CD4-positive, alpha-beta T cell (primary cell): ENCODE measurements at regions not wholly inside any gene's neighbourhood (a gene's known extent, or its start where the extent isn't known, plus 50 kb on each side); places are given as distances from the start of the nearest gene placed in this dataset.

Source experiments
- ATAC-seq: fragments of 200-7000 bp; cut with Tn5 transposase; one replicate; pipeline ENCODE4 v1.10.0; 2022; ENCODE audit warnings: mild to moderate bottlenecking; ENCODE audit not compliant: poor library complexity
- CTCF ChIA-PET: fragments of 350-600 bp; sonication (Branson Sonifier 250); formaldehyde crosslinking; loops from one replicate; lab custom pipeline; 2021; ENCODE audit warnings: antibody characterized with exemption, inconsistent platforms; lab: Charles Lee
- POLR2A ChIA-PET: fragments of 350-600 bp; sonication (Branson Sonifier 250); formaldehyde crosslinking; loops from one replicate; lab custom pipeline; 2021; ENCODE audit warnings: antibody characterized with exemption, inconsistent platforms; lab: Charles Lee
- DNase-seq, 14 experiments: peaks; one replicate each; pipeline ENCODE4 v3.0.0-alpha.2; 2013 to 2020; ENCODE audit warnings: mixed read lengths in 2 of 14
- H3K27ac ChIP-seq, 2 donors: one replicate each; pipeline versions ENCODE4 v1.5.1 to v1.7.0; 2013; ENCODE audit warnings: low read length in 2 of 2, low read depth in 1 of 2, mild to moderate bottlenecking in 1 of 2
- H3K27me3 ChIP-seq, 2 experiments: 1 replicate in 1 of 2; 2 replicates in 1 of 2; pipeline versions ENCODE4 v1.6.1 to v1.7.0; 2013; ENCODE audit warnings: low read length in 2 of 2, control low read depth in 1 of 2, mild to moderate bottlenecking in 1 of 2, moderate library complexity in 1 of 2; ENCODE audit not compliant: insufficient read depth in 2 of 2, control insufficient read depth in 1 of 2
- H3K36me3 ChIP-seq: one replicate; pipeline ENCODE4 v1.6.1; 2013; ENCODE audit warnings: low read length, control low read depth; ENCODE audit not compliant: insufficient read depth
- H3K4me1 ChIP-seq: one replicate; pipeline ENCODE4 v1.6.1; 2013; ENCODE audit warnings: low read length, control low read depth; ENCODE audit not compliant: insufficient read depth
- H3K4me3 ChIP-seq: one replicate; pipeline ENCODE4 v1.5.1; 2013; ENCODE audit warnings: mild to moderate bottlenecking, low read length, moderate library complexity
- H3K9me3 ChIP-seq, 2 experiments: 1 replicate in 1 of 2; 2 replicates in 1 of 2; pipeline versions ENCODE4 v1.6.1 to v1.7.0; 2013; ENCODE audit warnings: low read length in 2 of 2, mild to moderate bottlenecking in 2 of 2, control low read depth in 1 of 2, moderate library complexity in 1 of 2; ENCODE audit not compliant: control insufficient read depth in 1 of 2, insufficient read depth in 1 of 2
- H3K27ac Mint-ChIP-seq: one replicate; pipeline ENCODE4 v1.8.0; 2020; ENCODE audit warnings: mixed read lengths
- H3K27me3 Mint-ChIP-seq: one replicate; pipeline ENCODE4 v1.8.0; 2021; ENCODE audit warnings: mixed read lengths
- H3K36me3 Mint-ChIP-seq: one replicate; pipeline ENCODE4 v1.8.0; 2021; ENCODE audit warnings: low read depth, mixed read lengths
- H3K4me1 Mint-ChIP-seq: one replicate; pipeline ENCODE4 v1.8.0; 2021; ENCODE audit warnings: low read depth, mixed read lengths
- H3K4me3 Mint-ChIP-seq: one replicate; pipeline ENCODE4 v1.8.0; 2020; ENCODE audit warnings: mild to moderate bottlenecking, mixed read lengths
- H3K9me3 Mint-ChIP-seq: one replicate; pipeline ENCODE4 v1.8.0; 2020; ENCODE audit warnings: mixed read lengths
- intact Hi-C, 2 experiments: fragments of 100-400 bp; cut with DNase I in 1 of 2; cut with micrococcal nuclease in 1 of 2; formaldehyde crosslinking; loops; one replicate each; pipeline versions ENCODE4 v1.15.1 to v1.9.0; 2023 to 2025; cut with DNase I, micrococcal nuclease
- TF ChIP-seq, protein P1 (sequence below): fragments of 200-600 bp; IDR thresholded peaks from one replicate; pipeline ENCODE4 v1.8.0; 2022; ENCODE audit warnings: antibody characterized with exemption, mild to moderate bottlenecking

- peaks cover 4% of the 10 kb centered on the region for H3K9me3 Mint-ChIP-seq
- no peak for DNase-seq
- H3K27me3 Mint-ChIP-seq, result peaks cover 10% of the 10 kb centered on the region
- H3K4me1 Mint-ChIP-seq, result no peaks in the 10 kb centered on the region
- H3K27ac Mint-ChIP-seq, result no peak overlapping the region
- ATAC-seq, result no peak
- CTCF ChIA-PET, result no interaction called here
- TF ChIP-seq, protein P1, sequence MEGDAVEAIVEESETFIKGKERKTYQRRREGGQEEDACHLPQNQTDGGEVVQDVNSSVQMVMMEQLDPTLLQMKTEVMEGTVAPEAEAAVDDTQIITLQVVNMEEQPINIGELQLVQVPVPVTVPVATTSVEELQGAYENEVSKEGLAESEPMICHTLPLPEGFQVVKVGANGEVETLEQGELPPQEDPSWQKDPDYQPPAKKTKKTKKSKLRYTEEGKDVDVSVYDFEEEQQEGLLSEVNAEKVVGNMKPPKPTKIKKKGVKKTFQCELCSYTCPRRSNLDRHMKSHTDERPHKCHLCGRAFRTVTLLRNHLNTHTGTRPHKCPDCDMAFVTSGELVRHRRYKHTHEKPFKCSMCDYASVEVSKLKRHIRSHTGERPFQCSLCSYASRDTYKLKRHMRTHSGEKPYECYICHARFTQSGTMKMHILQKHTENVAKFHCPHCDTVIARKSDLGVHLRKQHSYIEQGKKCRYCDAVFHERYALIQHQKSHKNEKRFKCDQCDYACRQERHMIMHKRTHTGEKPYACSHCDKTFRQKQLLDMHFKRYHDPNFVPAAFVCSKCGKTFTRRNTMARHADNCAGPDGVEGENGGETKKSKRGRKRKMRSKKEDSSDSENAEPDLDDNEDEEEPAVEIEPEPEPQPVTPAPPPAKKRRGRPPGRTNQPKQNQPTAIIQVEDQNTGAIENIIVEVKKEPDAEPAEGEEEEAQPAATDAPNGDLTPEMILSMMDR, result no peak
- Histone ChIP-seq H3K4me3 (no peak overlapping the region), H3K27me3 (no peaks in the 10 kb centered on the region), H3K4me1 (no peaks in the 10 kb centered on the region), H3K9me3 (no peaks in the 10 kb centered on the region), H3K36me3 (no peaks in the 10 kb centered on the region), H3K27ac (no peak overlapping the region)
- no peaks in the 10 kb centered on the region for H3K36me3 Mint-ChIP-seq
- intact Hi-C loops, result no loop called here
- no peak overlapping the region for H3K4me3 Mint-ChIP-seq
- POLR2A ChIA-PET, result no interaction called here
Observed at GRCh38 chr17:15143524-15143923, 121.6 kb downstream of the PMP22 start.

GRCh38 chr17:15134363-15134762 is 130.8 kb downstream of the PMP22 start:
- intact Hi-C loops, result no loop called here
- no peaks in the 10 kb centered on the region for H3K4me1 ChIP-seq
- CTCF ChIA-PET, result interaction anchor here (0.7 kb wide), 1 partner anchor 641 kb away, joined by 3 read pairs; no protein-coding TSS in a partner anchor
- H3K9me3 ChIP-seq, result no peaks in the 10 kb centered on the region
- H3K36me3 Mint-ChIP-seq, result no peaks in the 10 kb centered on the region
- no peak overlapping the region for H3K4me3 ChIP-seq
- no peak for DNase-seq
- no peaks in the 10 kb centered on the region for H3K27me3 ChIP-seq
- ATAC-seq, result no peak
- H3K9me3 Mint-ChIP-seq, result peaks cover 5% of the 10 kb centered on the region
- no peak overlapping the region for H3K4me3 Mint-ChIP-seq
- H3K36me3 ChIP-seq, result no peaks in the 10 kb centered on the region
- POLR2A ChIA-PET, result no interaction called here
- H3K27ac ChIP-seq, result no peak overlapping the region
- H3K4me1 Mint-ChIP-seq, result no peaks in the 10 kb centered on the region
- TF ChIP-seq, protein P1, result no peak
- no peak overlapping the region for H3K27ac Mint-ChIP-seq
- peaks cover 10% of the 10 kb centered on the region for H3K27me3 Mint-ChIP-seq

DNA sequence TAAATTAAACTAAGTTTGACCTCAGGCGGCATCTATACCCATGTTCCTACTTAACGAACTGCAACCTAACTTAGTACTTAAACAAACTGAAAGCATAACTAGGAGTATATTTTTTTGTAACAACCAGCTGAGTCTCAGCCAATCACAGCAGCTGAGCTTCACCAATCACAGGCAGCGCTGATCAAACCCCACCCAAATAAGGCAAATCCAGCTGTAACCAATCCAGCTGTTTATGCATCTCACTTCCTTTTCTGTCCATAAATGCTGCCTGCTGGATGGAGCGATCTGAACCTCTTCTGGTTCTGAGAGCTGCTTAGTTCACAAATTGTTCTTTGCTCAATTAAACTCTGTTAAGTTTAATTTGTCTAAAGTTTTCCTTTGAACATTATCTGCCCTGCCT is 131.3 kb downstream of the PMP22 start:
- ChIA-PET POLR2A (no interaction called here), CTCF (no interaction called here)
- no peak overlapping the region for H3K27ac ChIP-seq
- no peak overlapping the region for H3K4me3 Mint-ChIP-seq
- H3K27me3 Mint-ChIP-seq, result peaks cover 10% of the 10 kb centered on the region
- DNase-seq (no peak), ATAC-seq (no peak)
- no peaks in the 10 kb centered on the region for H3K9me3 ChIP-seq
- no peaks in the 10 kb centered on the region for H3K36me3 Mint-ChIP-seq
- TF ChIP-seq, protein P1, result no peak
- no peaks in the 10 kb centered on the region for H3K4me1 ChIP-seq
- H3K4me1 Mint-ChIP-seq, result no peaks in the 10 kb centered on the region
- no peaks in the 10 kb centered on the region for H3K27me3 ChIP-seq
- H3K9me3 Mint-ChIP-seq, result peaks cover 5% of the 10 kb centered on the region
- no peaks in the 10 kb centered on the region for H3K36me3 ChIP-seq
- no peak overlapping the region for H3K27ac Mint-ChIP-seq
- H3K4me3 ChIP-seq, result no peak overlapping the region
- intact Hi-C loops, result no loop called here
